ENCODE measurements at regions not wholly inside any gene's neighbourhood (a gene's known extent, or its start where the extent isn't known, plus 50 kb on each side); places are given as distances from the start of the nearest gene placed in this dataset.
"Not testable (repeated sequence)": the region's sequence is repeated elsewhere in the genome, so short reads cannot be mapped to it uniquely, and the experiment has no call there.

DNA sequence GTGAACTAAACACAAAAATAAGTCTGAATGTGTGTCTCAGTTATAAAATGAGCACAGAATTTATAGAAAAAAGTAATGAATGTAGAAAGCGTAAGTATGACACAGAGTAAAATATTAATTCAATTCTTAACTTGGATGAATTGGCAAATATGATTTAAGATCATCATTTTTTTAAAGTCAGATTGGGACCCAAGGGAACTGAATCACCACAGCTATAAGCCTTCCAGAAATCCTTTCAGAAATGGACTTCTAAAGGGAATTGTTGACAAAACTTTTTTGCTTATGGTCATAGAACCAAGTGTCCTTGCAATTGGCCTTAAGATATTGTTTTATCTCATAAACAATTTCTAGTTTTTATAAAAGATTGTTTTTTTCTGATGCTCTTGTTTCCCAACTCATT is 495.1 kb upstream of the DAB2 start:
- H3K9me3 ChIP-seq (ENCODE audit: control insufficient read depth, low read depth, low read length), result no peaks in the 10 kb centered on the region
- TF ChIP-seq, protein P1, sequence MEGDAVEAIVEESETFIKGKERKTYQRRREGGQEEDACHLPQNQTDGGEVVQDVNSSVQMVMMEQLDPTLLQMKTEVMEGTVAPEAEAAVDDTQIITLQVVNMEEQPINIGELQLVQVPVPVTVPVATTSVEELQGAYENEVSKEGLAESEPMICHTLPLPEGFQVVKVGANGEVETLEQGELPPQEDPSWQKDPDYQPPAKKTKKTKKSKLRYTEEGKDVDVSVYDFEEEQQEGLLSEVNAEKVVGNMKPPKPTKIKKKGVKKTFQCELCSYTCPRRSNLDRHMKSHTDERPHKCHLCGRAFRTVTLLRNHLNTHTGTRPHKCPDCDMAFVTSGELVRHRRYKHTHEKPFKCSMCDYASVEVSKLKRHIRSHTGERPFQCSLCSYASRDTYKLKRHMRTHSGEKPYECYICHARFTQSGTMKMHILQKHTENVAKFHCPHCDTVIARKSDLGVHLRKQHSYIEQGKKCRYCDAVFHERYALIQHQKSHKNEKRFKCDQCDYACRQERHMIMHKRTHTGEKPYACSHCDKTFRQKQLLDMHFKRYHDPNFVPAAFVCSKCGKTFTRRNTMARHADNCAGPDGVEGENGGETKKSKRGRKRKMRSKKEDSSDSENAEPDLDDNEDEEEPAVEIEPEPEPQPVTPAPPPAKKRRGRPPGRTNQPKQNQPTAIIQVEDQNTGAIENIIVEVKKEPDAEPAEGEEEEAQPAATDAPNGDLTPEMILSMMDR (optimal IDR thresholded peaks at IDR 0.05 in 1 of 3, IDR thresholded peaks at IDR 0.05 in 1 of 3, conservative IDR thresholded peaks at IDR 0.05 in 1 of 3; ENCODE audit: extremely low read depth in 1 of 3, insufficient read depth in 2 of 3, low read length in 3 of 3), result no peak
- TF ChIP-seq EZH2 (IDR thresholded peaks at IDR 0.05; ENCODE audit: low read length), result no peak
- no peak overlapping the region for H3K27ac ChIP-seq (ENCODE audit: control insufficient read depth, insufficient read depth, low read length)
- H3K27me3 ChIP-seq (ENCODE audit: control insufficient read depth, extremely low read depth, insufficient read depth, low read length), result no peaks in the 10 kb centered on the region
- H3K36me3 ChIP-seq (ENCODE audit: control insufficient read depth in 2 of 2, extremely low read depth in 1 of 2, insufficient read depth in 2 of 2, low read length in 2 of 2), result no peaks in the 10 kb centered on the region
- no peak overlapping the region for H3K4me3 ChIP-seq (ENCODE audit: control insufficient read depth in 2 of 3, extremely low read depth in 1 of 3, insufficient read depth in 2 of 3, low read depth in 1 of 3, low read length in 3 of 3)
- no peak overlapping the region for H2AFZ ChIP-seq (ENCODE audit: control insufficient read depth, low read length)
- H3K79me2 ChIP-seq (ENCODE audit: control insufficient read depth, insufficient read depth, low read length), result no peaks in the 10 kb centered on the region
- H3K9ac ChIP-seq (ENCODE audit: control insufficient read depth, extremely low read depth, insufficient read depth, low read length), result no peak overlapping the region
- no peak overlapping the region for H3K4me2 ChIP-seq (ENCODE audit: control insufficient read depth, extremely low read depth, insufficient read depth, low read depth, low read length)
- H4K20me1 ChIP-seq (ENCODE audit: control insufficient read depth, extremely low read depth, insufficient read depth, low read length), result no peaks in the 10 kb centered on the region
- FAIRE-seq, result no peak
- no peaks in the 10 kb centered on the region for H3K9me1 ChIP-seq (ENCODE audit: control insufficient read depth, extremely low read depth, insufficient read depth, low read length)
- dilution Hi-C loops (cut with MboI; ENCODE audit: extremely low pct_ligation_motif_present, low sequenced_read_pairs), result no loop called here
- DNase-seq (ENCODE audit: low read depth, low spot score), result no peak
- no peaks in the 10 kb centered on the region for H3K4me1 ChIP-seq (ENCODE audit: control insufficient read depth, extremely low read depth, insufficient read depth, low read length)

DNA sequence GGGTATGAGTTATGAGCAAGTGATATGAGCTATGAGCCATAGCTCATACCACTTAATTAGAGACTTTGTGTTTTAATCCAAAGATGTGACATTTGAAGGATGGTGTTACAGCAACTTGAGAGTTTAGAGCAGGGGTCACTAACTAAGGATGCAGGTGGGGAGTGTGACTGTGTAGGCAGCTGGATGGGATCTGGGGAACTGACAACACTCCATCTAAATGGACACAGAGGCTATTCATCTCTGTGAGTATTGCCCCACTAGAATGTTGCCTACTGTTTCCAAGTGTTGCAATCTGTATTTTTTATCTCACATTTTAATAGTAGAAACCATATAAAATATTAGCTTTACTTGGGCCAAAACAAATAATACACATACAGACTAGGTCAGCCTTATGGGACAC is 488.1 kb upstream of the DAB2 start:
- H3K27ac ChIP-seq (ENCODE audit: control insufficient read depth, insufficient read depth, low read length), result no peak overlapping the region
- FAIRE-seq, result no peak

DNA sequence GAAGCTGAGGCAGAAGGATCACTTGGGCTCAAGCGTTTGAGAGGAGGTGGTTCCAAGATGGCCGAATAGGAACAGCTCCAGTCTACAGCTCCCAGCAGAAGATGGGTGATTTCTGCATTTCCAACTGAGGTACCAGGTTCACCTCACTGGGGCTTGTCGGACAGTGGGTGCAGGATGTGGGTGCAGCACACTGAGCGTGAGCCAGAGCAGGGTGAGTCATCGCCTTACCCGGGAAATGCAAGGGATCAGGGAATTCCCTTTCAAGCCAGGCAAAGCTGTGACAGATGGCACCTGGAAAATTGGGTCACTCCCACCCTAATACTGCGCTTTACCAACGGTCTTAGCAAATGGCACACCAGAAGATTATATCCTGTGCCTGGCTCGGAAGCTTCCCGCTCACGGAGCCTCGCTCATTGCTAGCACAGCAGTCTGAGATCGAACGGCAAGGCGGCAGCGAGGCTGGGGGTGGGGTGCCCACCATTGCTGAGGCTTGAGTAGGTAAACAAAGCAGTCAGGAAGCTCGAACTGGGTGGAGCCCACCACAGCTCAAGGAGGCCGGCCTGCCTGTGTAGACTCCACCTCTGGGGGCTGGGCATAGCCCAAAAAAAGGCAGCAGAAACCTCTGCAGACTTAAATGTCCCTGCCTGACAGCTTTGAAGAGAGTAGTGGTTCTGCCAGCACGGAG is 482.6 kb upstream of the DAB2 start:
- not testable (repeated sequence) for FAIRE-seq; DNase-seq (ENCODE audit: low read depth, low spot score); H3K4me1 ChIP-seq (ENCODE audit: control insufficient read depth, extremely low read depth, insufficient read depth, low read length)

More for the DNA sequence above, 488.1 kb upstream of the DAB2 start:
- dilution Hi-C loops (cut with MboI; ENCODE audit: extremely low pct_ligation_motif_present, low sequenced_read_pairs), result no loop called here
- TF ChIP-seq EZH2 (IDR thresholded peaks at IDR 0.05; ENCODE audit: low read length), result no peak
- TF ChIP-seq, protein P1 (optimal IDR thresholded peaks at IDR 0.05 in 1 of 3, IDR thresholded peaks at IDR 0.05 in 1 of 3, conservative IDR thresholded peaks at IDR 0.05 in 1 of 3; ENCODE audit: extremely low read depth in 1 of 3, insufficient read depth in 2 of 3, low read length in 3 of 3), result no peak
- Histone ChIP-seq H3K4me1 (ENCODE audit: control insufficient read depth, extremely low read depth, insufficient read depth, low read length) (no peaks in the 10 kb centered on the region), H3K36me3 (ENCODE audit: control insufficient read depth in 2 of 2, extremely low read depth in 1 of 2, insufficient read depth in 2 of 2, low read length in 2 of 2) (no peaks in the 10 kb centered on the region), H3K9me1 (ENCODE audit: control insufficient read depth, extremely low read depth, insufficient read depth, low read length) (no peaks in the 10 kb centered on the region), H2AFZ (ENCODE audit: control insufficient read depth, low read length) (no peak overlapping the region), H4K20me1 (ENCODE audit: control insufficient read depth, extremely low read depth, insufficient read depth, low read length) (no peaks in the 10 kb centered on the region), H3K9ac (ENCODE audit: control insufficient read depth, extremely low read depth, insufficient read depth, low read length) (no peak overlapping the region), H3K4me2 (ENCODE audit: control insufficient read depth, extremely low read depth, insufficient read depth, low read depth, low read length) (no peak overlapping the region), H3K9me3 (ENCODE audit: control insufficient read depth, low read depth, low read length) (no peaks in the 10 kb centered on the region), H3K4me3 (ENCODE audit: control insufficient read depth in 2 of 3, extremely low read depth in 1 of 3, insufficient read depth in 2 of 3, low read depth in 1 of 3, low read length in 3 of 3) (no peak overlapping the region), H3K27me3 (ENCODE audit: control insufficient read depth, extremely low read depth, insufficient read depth, low read length) (peaks cover 4% of the 10 kb centered on the region), H3K79me2 (ENCODE audit: control insufficient read depth, insufficient read depth, low read length) (no peaks in the 10 kb centered on the region)
- DNase-seq (ENCODE audit: low read depth, low spot score), result no peak

More for the DNA sequence above, 482.6 kb upstream of the DAB2 start:
- dilution Hi-C loops (cut with MboI; ENCODE audit: extremely low pct_ligation_motif_present, low sequenced_read_pairs); H3K27me3 ChIP-seq (ENCODE audit: control insufficient read depth, extremely low read depth, insufficient read depth, low read length); H2AFZ ChIP-seq (ENCODE audit: control insufficient read depth, low read length); H3K36me3 ChIP-seq (ENCODE audit: control insufficient read depth in 2 of 2, extremely low read depth in 1 of 2, insufficient read depth in 2 of 2, low read length in 2 of 2); H3K9me1 ChIP-seq (ENCODE audit: control insufficient read depth, extremely low read depth, insufficient read depth, low read length); H3K9ac ChIP-seq (ENCODE audit: control insufficient read depth, extremely low read depth, insufficient read depth, low read length); H4K20me1 ChIP-seq (ENCODE audit: control insufficient read depth, extremely low read depth, insufficient read depth, low read length); H3K4me2 ChIP-seq (ENCODE audit: control insufficient read depth, extremely low read depth, insufficient read depth, low read depth, low read length); H3K4me3 ChIP-seq (ENCODE audit: control insufficient read depth in 2 of 3, extremely low read depth in 1 of 3, insufficient read depth in 2 of 3, low read depth in 1 of 3, low read length in 3 of 3); H3K79me2 ChIP-seq (ENCODE audit: control insufficient read depth, insufficient read depth, low read length); H3K9me3 ChIP-seq (ENCODE audit: control insufficient read depth, low read depth, low read length); H3K27ac ChIP-seq (ENCODE audit: control insufficient read depth, insufficient read depth, low read length): not testable (repeated sequence)
